ENCODE measurements at regions not wholly inside any gene's neighbourhood (a gene's known extent, or its start where the extent isn't known, plus 50 kb on each side); places are given as distances from the start of the nearest gene placed in this dataset.

GRCh38 chr2:208645226-208645625 lies 238.6 kb downstream of the PTH2R start:
- ATAC-seq (no peak), DNase-seq (no peak)
- H3K4me1 ChIP-seq, result no peaks in the 10 kb centered on the region
- TF ChIP-seq CTCF (IDR thresholded peaks at IDR 0.05), result no peak
- H3K9me3 ChIP-seq, result no peaks in the 10 kb centered on the region
- no peak overlapping the region for H3K4me3 ChIP-seq
- no peaks in the 10 kb centered on the region for H3K36me3 ChIP-seq
- intact Hi-C loops (cut with DNase I), result no loop called here
- no peaks in the 10 kb centered on the region for H3K27me3 ChIP-seq
- no peak overlapping the region for H3K27ac ChIP-seq

GRCh38 chr2:208648368-208648767 lies 241.8 kb downstream of the PTH2R start:
- no peak overlapping the region for H3K27ac ChIP-seq
- no peaks in the 10 kb centered on the region for H3K9me3 ChIP-seq
- no peak for TF ChIP-seq CTCF (IDR thresholded peaks at IDR 0.05)
- no peaks in the 10 kb centered on the region for H3K27me3 ChIP-seq
- no peaks in the 10 kb centered on the region for H3K4me1 ChIP-seq
- no peak for ATAC-seq
- H3K4me3 ChIP-seq, result no peak overlapping the region
- intact Hi-C loops (cut with DNase I), result no loop called here
- DNase-seq, result no peak
- H3K36me3 ChIP-seq, result no peaks in the 10 kb centered on the region

- TF ChIP-seq CTCF (IDR thresholded peaks at IDR 0.05), result no peak
- H3K27me3 ChIP-seq, result no peaks in the 10 kb centered on the region
- no peak overlapping the region for H3K27ac ChIP-seq
- DNase-seq (no peak), ATAC-seq (no peak)
- no peaks in the 10 kb centered on the region for H3K36me3 ChIP-seq
- no peaks in the 10 kb centered on the region for H3K4me1 ChIP-seq
- intact Hi-C loops (cut with DNase I), result no loop called here
- H3K9me3 ChIP-seq, result no peaks in the 10 kb centered on the region
- no peak overlapping the region for H3K4me3 ChIP-seq
Measured at GRCh38 chr2:208653383-208653782, 246.8 kb downstream of the PTH2R start.

- DNase-seq (no peak), ATAC-seq (no peak)
- H3K9me3 ChIP-seq, result no peaks in the 10 kb centered on the region
- no peak for TF ChIP-seq CTCF (IDR thresholded peaks at IDR 0.05)
- H3K27me3 ChIP-seq, result no peaks in the 10 kb centered on the region
- no peak overlapping the region for H3K27ac ChIP-seq
- H3K4me1 ChIP-seq, result no peaks in the 10 kb centered on the region
- intact Hi-C loops (cut with DNase I), result no loop called here
- no peaks in the 10 kb centered on the region for H3K36me3 ChIP-seq
- H3K4me3 ChIP-seq, result no peak overlapping the region
Measured at GRCh38 chr2:208654056-208654455, 247.5 kb downstream of the PTH2R start.

GRCh38 chr2:208657468-208657867 lies 250.9 kb downstream of the PTH2R start:
- Histone ChIP-seq H3K4me3 (no peak overlapping the region), H3K9me3 (peaks cover 0 to 3% of the 10 kb centered on the region in 2 donors), H3K36me3 (no peaks in the 10 kb centered on the region), H3K27me3 (no peaks in the 10 kb centered on the region), H3K27ac (no peak overlapping the region), H3K4me1 (no peaks in the 10 kb centered on the region)
- no peak for DNase-seq
- intact Hi-C loops (cut with DNase I), result no loop called here
- no peak for ATAC-seq
- no peak for TF ChIP-seq CTCF (IDR thresholded peaks at IDR 0.05)
